H1 (cell line): ENCODE measurements at regions not wholly inside any gene's neighbourhood (a gene's known extent, or its start where the extent isn't known, plus 50 kb on each side); places are given as distances from the start of the nearest gene placed in this dataset.

Experiments
- CTCF ChIA-PET: fragments of 300-600 bp; sonication (Branson Sonifier 250); formaldehyde crosslinking; loops from one replicate; lab custom pipeline; 2021; ENCODE audit not compliant: partially characterized antibody; lab: Charles Lee
- POLR2A ChIA-PET: fragments of 300-600 bp; sonication (Branson Sonifier 250); formaldehyde crosslinking; loops from one replicate; lab custom pipeline; 2021; ENCODE audit warnings: inconsistent platforms; ENCODE audit not compliant: partially characterized antibody; lab: Charles Lee
- DNase-seq, 2 experiments: peaks; one replicate each; pipeline versions ENCODE4 v3.0.0 to v3.0.0-alpha.2; 2010 to 2022; ENCODE audit warnings: low spot score in 2 of 2, low read depth in 1 of 2, mixed read lengths in 1 of 2
- FAIRE-seq: peaks from 2 replicates; lab custom pipeline; 2011; peaks lifted over from hg19 to GRCh38; lab: Jason Lieb, UNC
- H2AFZ ChIP-seq: 2 replicates; pipeline ENCODE4 v1.8.1; 2012; ENCODE audit warnings: low read length, inconsistent platforms
- H2AK5ac ChIP-seq: 2 replicates; pipeline ENCODE4 v1.6.1; 2013; ENCODE audit warnings: low read depth, low read length
- H2BK120ac ChIP-seq: replicated peaks from 2 replicates; pipeline ENCODE3; 2013; ENCODE audit warnings: low read depth, low read length, inconsistent platforms
- H2BK12ac ChIP-seq: 2 replicates; pipeline ENCODE4 v1.6.1; 2013; ENCODE audit warnings: low read depth, low read length
- H2BK15ac ChIP-seq: 2 replicates; pipeline ENCODE4 v1.6.1; 2013; ENCODE audit warnings: low read length
- H2BK20ac ChIP-seq: 2 replicates; pipeline ENCODE4 v1.6.1; 2013; ENCODE audit warnings: low read length
- H2BK5ac ChIP-seq: 2 replicates; pipeline ENCODE4 v1.6.1; 2013; ENCODE audit warnings: low read depth, low read length
- H3K14ac ChIP-seq: 2 replicates; pipeline ENCODE4 v1.6.1; 2013; ENCODE audit warnings: inconsistent platforms; ENCODE audit not compliant: insufficient read length
- H3K18ac ChIP-seq: 2 replicates; pipeline ENCODE4 v1.6.1; 2013; ENCODE audit warnings: low read length; ENCODE audit errors: extremely low read depth
- H3K23ac ChIP-seq: 2 replicates; pipeline ENCODE4 v1.6.1; 2013; ENCODE audit warnings: inconsistent platforms; ENCODE audit not compliant: insufficient read length
- H3K23me2 ChIP-seq: 2 replicates; pipeline ENCODE4 v1.6.1; 2013; ENCODE audit warnings: low read depth, low read length
- H3K27ac ChIP-seq: 2 replicates; pipeline ENCODE4 v1.6.1; 2011; ENCODE audit warnings: low read depth, low read length, inconsistent platforms
- H3K27me3 ChIP-seq, 4 experiments: replicated peaks in 1 of 4; 1 replicate in 1 of 4; 2 replicates in 3 of 4; pipeline versions ENCODE4 v1.6.1 to v1.8.1; 2011 to 2013; ENCODE audit warnings: low read length in 3 of 4, mild to moderate bottlenecking in 3 of 4, inconsistent platforms in 2 of 4, mixed read lengths in 2 of 4, moderate library complexity in 1 of 4; ENCODE audit not compliant: control insufficient read depth in 3 of 4, insufficient read depth in 3 of 4; ENCODE audit errors: extremely low read depth in 1 of 4
- H3K36me3 ChIP-seq, 4 experiments: 2 replicates each; pipeline versions ENCODE4 v1.6.1 to v1.8.1; 2011 to 2013; ENCODE audit warnings: mild to moderate bottlenecking in 4 of 4, low read length in 3 of 4, moderate library complexity in 2 of 4, control low read depth in 1 of 4, inconsistent platforms in 1 of 4; ENCODE audit not compliant: insufficient read depth in 4 of 4, control insufficient read depth in 2 of 4
- H3K4ac ChIP-seq: replicated peaks from 2 replicates; pipeline ENCODE3; 2013; ENCODE audit warnings: low read length, low read depth, mixed read lengths, inconsistent platforms; ENCODE audit not compliant: insufficient read length
- H3K4me1 ChIP-seq, 4 experiments: replicated peaks in 1 of 4; 1 replicate in 1 of 4; 2 replicates in 3 of 4; pipeline versions ENCODE4 v1.6.1 to v1.8.1; 2011 to 2013; ENCODE audit warnings: low read length in 3 of 4, inconsistent platforms in 2 of 4, mixed read lengths in 1 of 4; ENCODE audit not compliant: insufficient read depth in 4 of 4, control insufficient read depth in 3 of 4
- H3K4me2 ChIP-seq, 2 experiments: 2 replicates each; pipeline versions ENCODE4 v1.6.1 to v1.8.1; 2011 to 2013; ENCODE audit warnings: low read depth in 2 of 2, low read length in 2 of 2, control low read depth in 1 of 2, inconsistent platforms in 1 of 2, mild to moderate bottlenecking in 1 of 2; ENCODE audit not compliant: insufficient read depth in 1 of 2
- H3K4me3 ChIP-seq, 4 experiments: fragments of 200-600, 300-600 bp in 1 of 4; sonication (generic), shearing (Covaris generic), sonication (Bioruptor Twin) in 1 of 4; 2 replicates each; pipeline versions ENCODE4 v1.5.1 to v1.8.1; 2011 to 2016; ENCODE audit warnings: low read length in 4 of 4, low read depth in 3 of 4, control low read depth in 2 of 4, inconsistent platforms in 2 of 4, mild to moderate bottlenecking in 2 of 4, mixed read lengths in 1 of 4, moderate library complexity in 1 of 4; ENCODE audit not compliant: insufficient read depth in 2 of 4; ENCODE audit errors: extremely low read depth in 1 of 4
- H3K56ac ChIP-seq: replicated peaks from 2 replicates; pipeline ENCODE3; 2013; ENCODE audit warnings: low read depth, mild to moderate bottlenecking, mixed read lengths, low read length, inconsistent platforms; ENCODE audit not compliant: insufficient read length
- H3K79me1 ChIP-seq: 2 replicates; pipeline ENCODE4 v1.6.1; 2013; ENCODE audit warnings: low read depth, low read length, control low read depth
- H3K79me2 ChIP-seq, 2 experiments: 2 replicates each; pipeline versions ENCODE4 v1.6.1 to v1.8.1; 2012 to 2013; ENCODE audit warnings: low read length in 2 of 2, mild to moderate bottlenecking in 2 of 2, inconsistent platforms in 1 of 2; ENCODE audit not compliant: insufficient read depth in 2 of 2, control insufficient read depth in 1 of 2
- H3K9ac ChIP-seq, 4 experiments: replicated peaks in 1 of 4; 1 replicate in 1 of 4; 2 replicates in 3 of 4; pipeline versions ENCODE4 v1.6.1 to v1.8.1; 2011 to 2013; ENCODE audit warnings: low read depth in 3 of 4, low read length in 3 of 4, control low read depth in 2 of 4, mild to moderate bottlenecking in 2 of 4, moderate library complexity in 2 of 4, inconsistent platforms in 1 of 4; ENCODE audit errors: extremely low read depth in 1 of 4
- H3K9me3 ChIP-seq, 2 experiments: 2 replicates each; pipeline versions ENCODE4 v1.6.1 to v1.8.1; 2012 to 2013; ENCODE audit warnings: mild to moderate bottlenecking in 2 of 2, moderate library complexity in 2 of 2, control low read depth in 1 of 2, inconsistent platforms in 1 of 2, low read depth in 1 of 2, low read length in 1 of 2, mixed read lengths in 1 of 2; ENCODE audit not compliant: insufficient read depth in 2 of 2
- H4K20me1 ChIP-seq, 2 experiments: replicated peaks in 1 of 2; 2 replicates each; pipeline versions ENCODE3 to v1.8.1; 2011 to 2013; ENCODE audit warnings: inconsistent platforms in 2 of 2, low read length in 2 of 2, mild to moderate bottlenecking in 1 of 2; ENCODE audit not compliant: insufficient read depth in 2 of 2, control insufficient read depth in 1 of 2
- H4K5ac ChIP-seq: 2 replicates; pipeline ENCODE4 v1.6.1; 2013; ENCODE audit warnings: low read length, low read depth, mixed read lengths, inconsistent platforms; ENCODE audit not compliant: insufficient read length
- H4K8ac ChIP-seq: 2 replicates; pipeline ENCODE4 v1.8.0; 2013; ENCODE audit warnings: mild to moderate bottlenecking, moderate library complexity, low read length, inconsistent platforms; ENCODE audit not compliant: insufficient read depth; ENCODE audit errors: extremely low read depth
- H4K91ac ChIP-seq: replicated peaks from 2 replicates; pipeline ENCODE3; 2013; ENCODE audit warnings: low read length, mixed read lengths, inconsistent platforms; ENCODE audit not compliant: insufficient read length
- GABPA ChIP-seq: IDR thresholded peaks from 2 replicates; pipeline ENCODE4 v1.6.1; 2011; ENCODE audit warnings: mild to moderate bottlenecking, low read length, moderate library complexity, borderline replicate concordance; ENCODE audit not compliant: insufficient read depth
- HDAC6 ChIP-seq: IDR thresholded peaks from one replicate; pipeline ENCODE4 v1.7.1; 2012; ENCODE audit warnings: low read depth, mild to moderate bottlenecking, inconsistent platforms, low read length, moderate library complexity
- JUND ChIP-seq: IDR thresholded peaks from 2 replicates; pipeline ENCODE4 v1.6.1; 2011; ENCODE audit warnings: mild to moderate bottlenecking, improper control_type of control experiment, low read length
- NANOG ChIP-seq: IDR thresholded peaks from 2 replicates; pipeline ENCODE4 v1.6.1; 2011; ENCODE audit warnings: low read length, low read depth, mild to moderate bottlenecking, inconsistent platforms; ENCODE audit not compliant: insufficient read depth, poor library complexity, severe bottlenecking
- NRF1 ChIP-seq: IDR thresholded peaks from 2 replicates; pipeline ENCODE4 v1.6.1; 2011; ENCODE audit warnings: mild to moderate bottlenecking, low read depth, low read length, improper control_type of control experiment
- RFX5 ChIP-seq: IDR thresholded peaks from 2 replicates; pipeline ENCODE4 v1.6.1; 2011; ENCODE audit warnings: low read depth, low read length, improper control_type of control experiment, borderline replicate concordance
- SAP30 ChIP-seq: fragments of 300-600 bp; sonication (generic); IDR thresholded peaks from 2 replicates; pipeline ENCODE4 v1.7.1; 2012; ENCODE audit warnings: low read length, moderate library complexity, mild to moderate bottlenecking, inconsistent platforms; ENCODE audit not compliant: insufficient read depth, insufficient replicate concordance
- SIN3A ChIP-seq, 2 experiments: IDR thresholded peaks in 1 of 2; conservative IDR thresholded peaks in 1 of 2; 2 replicates each; pipeline ENCODE4 v1.6.1; 2011 to 2012; ENCODE audit warnings: low read length in 2 of 2, improper control_type of control experiment in 1 of 2, low read depth in 1 of 2, mild to moderate bottlenecking in 1 of 2
- TCF12 ChIP-seq: IDR thresholded peaks from 2 replicates; pipeline ENCODE4 v1.6.1; 2011; ENCODE audit warnings: low read depth, mild to moderate bottlenecking, low read length
- USF2 ChIP-seq: IDR thresholded peaks from 2 replicates; pipeline ENCODE4 v1.6.1; 2011; ENCODE audit warnings: low read length, improper control_type of control experiment
- WGBS, 2 experiments: shearing (Covaris generic) in 1 of 2; methylation state at CpG; one replicate each; pipeline versions ENCODE4 v1.1.6 to v1.1.7; 2013 to 2015; ENCODE audit warnings: low lambda C conversion rate in 2 of 2, mixed read lengths in 2 of 2, inconsistent platforms in 1 of 2, low coverage in 1 of 2, missing lambda C conversion rate in 1 of 2; ENCODE audit not compliant: insufficient replicate concordance in 2 of 2, insufficient coverage in 1 of 2, insufficient read length in 1 of 2; ENCODE audit errors: extremely low coverage in 1 of 2, missing lambda C conversion rate in 1 of 2; 5-methylcytosine and 5-hydroxymethylcytosine counted together

- no peak overlapping the region for H2BK15ac ChIP-seq
- no peak overlapping the region for H3K56ac ChIP-seq
- H2AFZ ChIP-seq = no peak overlapping the region
- H3K9ac ChIP-seq = no peak overlapping the region
- H4K5ac ChIP-seq = no peak overlapping the region
- no peak overlapping the region for H3K27ac ChIP-seq
- no peaks in the 10 kb centered on the region for H3K79me1 ChIP-seq
- CTCF ChIA-PET = interaction anchor here (1.0 to 1.1 kb wide), 2 partner anchors 10 to 11 kb away, joined by 3 read pairs; no protein-coding TSS in a partner anchor
- no peak overlapping the region for H2BK120ac ChIP-seq
- no peaks in the 10 kb centered on the region for H3K36me3 ChIP-seq
- POLR2A ChIA-PET = no interaction called here
- DNase-seq = no peak
- H3K14ac ChIP-seq = no peak overlapping the region
- H2BK12ac ChIP-seq = no peak overlapping the region
- H2AK5ac ChIP-seq = no peak overlapping the region
- no peak overlapping the region for H2BK20ac ChIP-seq
- no peak overlapping the region for H3K4me2 ChIP-seq
- no peak overlapping the region for H4K8ac ChIP-seq
- H3K18ac ChIP-seq = no peak overlapping the region
- H4K20me1 ChIP-seq = no peaks in the 10 kb centered on the region
- FAIRE-seq = no peak
- no peaks in the 10 kb centered on the region for H3K23me2 ChIP-seq
- no peaks in the 10 kb centered on the region; a peak in 1 of 4 replicates for H3K9me3 ChIP-seq
- H3K4me1 ChIP-seq = no peaks in the 10 kb centered on the region
- no peak overlapping the region for H3K4me3 ChIP-seq
- no peaks in the 10 kb centered on the region for H3K27me3 ChIP-seq
- no peak overlapping the region for H2BK5ac ChIP-seq
- no peak overlapping the region for H3K4ac ChIP-seq
- no peak overlapping the region for H3K23ac ChIP-seq
- no peaks in the 10 kb centered on the region for H3K79me2 ChIP-seq
- H4K91ac ChIP-seq = no peak overlapping the region
- WGBS, 2 experiments = 83% methylated on average over 9 of the region's 10 CpGs; no CpG with 5 or more reads in 1 of the 2 experiments
- TF ChIP-seq NANOG = no peak
- no peak for TF ChIP-seq HDAC6
- no peak for TF ChIP-seq RFX5
- TF ChIP-seq NRF1 = no peak
- no peak for TF ChIP-seq SIN3A (conservative IDR thresholded peaks at IDR 0.05 in 1 of 2, IDR thresholded peaks at IDR 0.05 in 1 of 2; ENCODE audit: low read depth in 1 of 2, low read length in 2 of 2)
- no peak for TF ChIP-seq USF2
- no peak for TF ChIP-seq TCF12
- TF ChIP-seq SAP30 = no peak
- TF ChIP-seq GABPA = no peak
- TF ChIP-seq JUND = no peak
Measured at GRCh38 chr21:38972078-38972477, 166.3 kb downstream of the ETS2 start.
